Right lobe of liver (tissue), 4 donors: ENCODE measurements at regions not wholly inside any gene's neighbourhood (a gene's known extent, or its start where the extent isn't known, plus 50 kb on each side); places are given as distances from the start of the nearest gene placed in this dataset.

Experiments
- CTCF ChIP-seq, 4 donors: fragments of 200-600 bp in 3 of 4; fragments of 450-650 bp in 1 of 4; IDR thresholded peaks; one replicate each; pipeline versions ENCODE4 v1.5.1 to v1.8.0; 2016 to 2022; ENCODE audit warnings: antibody characterized with exemption in 4 of 4, mild to moderate bottlenecking in 2 of 4
- POLR2A ChIP-seq: fragments of 450-650 bp; IDR thresholded peaks from one replicate; pipeline ENCODE4 v1.6.1; 2017; ENCODE audit warnings: antibody characterized with exemption, mild to moderate bottlenecking
- donor health status: DM: no; HTN: no; CAD: no.
- donor health status: DM: no; HTN: no; CAD: no.
- donor health status: DM: no; HTN: yes; CAD: no.

- TF ChIP-seq POLR2A (no peak), CTCF (IDR thresholded peaks at IDR 0.05) (no peak)
Measured at GRCh38 chr2:142398212-142398611, 267.4 kb upstream of the LRP1B start.
